ENCODE measurements at regions not wholly inside any gene's neighbourhood (a gene's known extent, or its start where the extent isn't known, plus 50 kb on each side); places are given as distances from the start of the nearest gene placed in this dataset.

DNA sequence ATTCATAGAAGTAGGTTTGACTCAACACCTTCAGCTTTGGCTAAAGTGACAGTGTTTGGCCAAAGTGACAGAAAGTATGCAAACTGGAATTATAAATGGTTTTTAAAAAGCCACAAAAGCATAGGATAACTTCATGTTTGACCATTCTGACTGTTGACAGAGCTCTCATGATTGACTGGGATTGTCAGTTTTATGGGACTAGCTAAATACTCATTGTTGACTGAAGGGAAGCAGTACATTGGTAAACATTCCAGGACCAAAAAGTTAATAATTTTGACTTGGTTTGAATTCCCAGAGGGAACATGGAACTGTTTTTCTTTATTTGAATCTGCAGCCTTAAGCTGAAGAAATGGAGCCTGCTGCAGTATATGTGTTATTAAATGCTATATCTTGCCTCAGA is 84.6 kb upstream of the STEAP4 start:
- TF ChIP-seq, protein P1, sequence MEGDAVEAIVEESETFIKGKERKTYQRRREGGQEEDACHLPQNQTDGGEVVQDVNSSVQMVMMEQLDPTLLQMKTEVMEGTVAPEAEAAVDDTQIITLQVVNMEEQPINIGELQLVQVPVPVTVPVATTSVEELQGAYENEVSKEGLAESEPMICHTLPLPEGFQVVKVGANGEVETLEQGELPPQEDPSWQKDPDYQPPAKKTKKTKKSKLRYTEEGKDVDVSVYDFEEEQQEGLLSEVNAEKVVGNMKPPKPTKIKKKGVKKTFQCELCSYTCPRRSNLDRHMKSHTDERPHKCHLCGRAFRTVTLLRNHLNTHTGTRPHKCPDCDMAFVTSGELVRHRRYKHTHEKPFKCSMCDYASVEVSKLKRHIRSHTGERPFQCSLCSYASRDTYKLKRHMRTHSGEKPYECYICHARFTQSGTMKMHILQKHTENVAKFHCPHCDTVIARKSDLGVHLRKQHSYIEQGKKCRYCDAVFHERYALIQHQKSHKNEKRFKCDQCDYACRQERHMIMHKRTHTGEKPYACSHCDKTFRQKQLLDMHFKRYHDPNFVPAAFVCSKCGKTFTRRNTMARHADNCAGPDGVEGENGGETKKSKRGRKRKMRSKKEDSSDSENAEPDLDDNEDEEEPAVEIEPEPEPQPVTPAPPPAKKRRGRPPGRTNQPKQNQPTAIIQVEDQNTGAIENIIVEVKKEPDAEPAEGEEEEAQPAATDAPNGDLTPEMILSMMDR (IDR thresholded peaks at IDR 0.05): no peak
- TF ChIP-seq POLR2A (IDR thresholded peaks at IDR 0.05): no peak

All from esophagus squamous epithelium (tissue), 4 donors.